ENCODE measurements at regions not wholly inside any gene's neighbourhood (a gene's known extent, or its start where the extent isn't known, plus 50 kb on each side); places are given as distances from the start of the nearest gene placed in this dataset.
"Not testable (repeated sequence)": the region's sequence is repeated elsewhere in the genome, so short reads cannot be mapped to it uniquely, and the experiment has no call there.

DNA sequence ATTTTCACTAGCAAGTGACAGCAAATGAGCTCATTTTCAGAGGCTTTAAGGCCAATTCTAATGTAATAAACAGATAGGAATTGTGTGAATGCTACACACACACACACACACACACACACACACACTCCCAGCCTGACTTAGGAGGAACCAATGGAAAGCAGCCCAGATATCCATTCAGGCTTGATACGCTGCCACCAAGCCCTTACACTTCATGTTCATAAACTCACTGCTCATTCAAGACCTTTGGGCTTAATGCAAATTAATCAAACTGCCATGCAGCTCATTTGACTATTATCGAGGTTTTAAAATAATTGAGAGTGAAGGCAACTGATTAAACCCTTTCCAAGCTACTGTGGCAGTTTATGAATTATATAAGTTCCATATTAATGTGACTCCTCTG is 298.9 kb upstream of the NCKAP5 start:
- 17 to 67% (median 29%) methylated on average over 1 to 2 of the region's 2 CpGs; no CpG with 5 or more reads in 5 of the 10 experiments for WGBS, 10 experiments
- in situ Hi-C loops (cut with MboI; ENCODE audit: low pct_unique_long_range_greater_than_20kb in 2 of 9, low sequenced_read_pairs in 9 of 9, unreplicated experiment in 9 of 9) = no loop called here

DNA sequence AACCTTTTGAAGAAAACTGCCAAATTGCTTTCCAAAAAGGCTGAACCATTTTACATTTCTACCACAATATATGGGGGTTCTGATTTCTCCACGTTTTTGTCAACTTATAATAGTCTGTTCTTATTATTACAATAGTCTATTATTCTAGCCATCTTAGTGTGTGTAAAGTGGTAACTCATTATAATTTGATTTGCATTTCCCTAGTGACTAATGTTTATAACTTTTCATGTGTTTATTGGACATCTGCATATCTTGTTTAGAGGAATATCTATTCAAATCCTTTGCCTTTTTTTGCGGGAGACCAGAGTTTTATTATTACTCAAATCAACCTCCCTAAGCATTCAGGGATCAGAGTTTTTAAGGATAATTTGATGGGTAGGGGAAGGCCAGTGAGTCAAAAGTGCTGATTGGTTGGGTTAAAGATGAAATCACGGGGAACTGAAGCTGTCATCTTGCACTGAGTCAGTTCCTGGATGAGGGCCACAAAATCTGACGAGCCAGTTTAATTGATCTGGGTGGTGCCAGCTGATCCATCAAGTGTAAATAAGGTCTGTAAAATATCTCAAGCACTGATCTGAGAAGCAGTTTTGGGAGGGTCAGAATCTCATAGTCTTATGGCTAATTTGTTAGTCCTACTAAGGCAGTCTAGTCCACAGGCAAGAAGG is 303.4 kb upstream of the NCKAP5 start:
- ATAC-seq (replicated peaks in 6 of 8) = peak in 2 of 8 experiments; percentile 89 to 95
- 16 to 86% (median 57%) methylated on average over 1 to 4 of the region's 4 CpGs; no CpG with 5 or more reads in 1 of the 10 experiments for WGBS, 10 experiments
- peaks cover 0 to 4% of the 10 kb centered on the region in 2 donors for H3K4me1 ChIP-seq (replicated peaks in 1 of 2)
- H3K27ac ChIP-seq = no peak overlapping the region
- in situ Hi-C loops (cut with MboI; ENCODE audit: low pct_unique_long_range_greater_than_20kb in 2 of 9, low sequenced_read_pairs in 9 of 9, unreplicated experiment in 9 of 9) = no loop called here
- no peak overlapping the region for H3K4me3 ChIP-seq

More for the DNA sequence above, 298.9 kb upstream of the NCKAP5 start:
- peaks cover 0 to 5% of the 10 kb centered on the region in 2 donors for H3K4me1 ChIP-seq (replicated peaks in 1 of 2)
- no peak overlapping the region for H3K27ac ChIP-seq
- H3K4me3 ChIP-seq = no peak overlapping the region
- peak in 3 of 8 experiments; percentile 22 to 53 (median 41) for ATAC-seq (replicated peaks in 6 of 8)

DNA sequence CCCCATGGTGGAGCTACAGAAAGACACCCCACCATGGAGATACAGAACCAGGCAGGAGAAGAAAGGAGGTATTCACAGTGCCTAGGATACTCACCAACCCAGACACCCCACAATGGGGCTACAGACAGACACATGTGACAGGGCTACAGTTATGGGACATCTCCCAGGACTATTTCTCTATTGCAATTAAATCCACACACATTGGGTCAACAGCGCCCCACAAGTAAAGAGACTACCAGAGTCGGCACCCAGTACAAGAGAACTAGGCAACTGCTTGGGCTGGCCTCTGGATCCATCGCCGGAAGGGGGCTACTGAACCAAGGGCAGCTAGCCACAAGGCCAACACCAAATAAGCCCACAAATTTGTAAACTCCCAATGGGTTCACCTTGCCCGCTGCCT is 310.1 kb upstream of the NCKAP5 start:
- no peak overlapping the region for H3K27ac ChIP-seq
- H3K4me1 ChIP-seq (replicated peaks in 1 of 2) = no peaks in the 10 kb centered on the region
- H3K4me3 ChIP-seq = no peak overlapping the region
- 48 to 100% (median 100%) methylated on average over 1 to 5 of the region's 5 CpGs; no CpG with 5 or more reads in 3 of the 10 experiments for WGBS, 10 experiments
- in situ Hi-C loops (cut with MboI; ENCODE audit: low pct_unique_long_range_greater_than_20kb in 2 of 9, low sequenced_read_pairs in 9 of 9, unreplicated experiment in 9 of 9) = loop anchor here in 3 of 9 experiments (25.0 kb wide), 5 partner anchors 234 to 559 kb away; no protein-coding TSS in a partner anchor
- no peak for ATAC-seq (replicated peaks in 6 of 8)

DNA sequence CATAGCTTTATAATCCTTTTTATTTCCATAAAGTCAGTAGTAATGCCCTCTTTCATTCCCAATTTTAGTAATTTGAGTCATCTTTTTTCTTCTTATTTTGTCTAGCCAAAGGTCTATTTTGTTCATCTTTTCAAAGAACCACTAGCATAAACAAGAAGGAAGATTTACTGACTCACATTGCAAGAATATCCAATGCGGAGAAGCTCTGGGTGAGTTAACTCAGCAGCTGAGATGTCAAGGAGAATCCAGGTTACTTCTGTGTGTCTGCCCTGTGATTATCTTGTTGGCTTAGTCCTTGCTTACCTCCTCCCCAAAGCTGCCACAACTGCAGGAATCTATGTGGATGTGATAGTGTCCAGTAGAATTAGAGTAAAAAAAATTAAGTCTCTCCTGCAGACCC is 311.4 kb upstream of the NCKAP5 start:
- in situ Hi-C loops (cut with MboI; ENCODE audit: low pct_unique_long_range_greater_than_20kb in 2 of 9, low sequenced_read_pairs in 9 of 9, unreplicated experiment in 9 of 9) = loop anchor here in 3 of 9 experiments (10.0 to 25.0 kb wide), 6 partner anchors 233 to 558 kb away; no protein-coding TSS in a partner anchor
- Histone ChIP-seq H3K27ac (no peak overlapping the region), H3K4me3 (no peak overlapping the region), H3K4me1 (replicated peaks in 1 of 2) (no peaks in the 10 kb centered on the region)
- no peak for ATAC-seq (replicated peaks in 6 of 8)
- 25 to 100% (median 100%) methylated on average over 1 of the region's 1 CpG; no CpG with 5 or more reads in 3 of the 10 experiments for WGBS, 10 experiments

DNA sequence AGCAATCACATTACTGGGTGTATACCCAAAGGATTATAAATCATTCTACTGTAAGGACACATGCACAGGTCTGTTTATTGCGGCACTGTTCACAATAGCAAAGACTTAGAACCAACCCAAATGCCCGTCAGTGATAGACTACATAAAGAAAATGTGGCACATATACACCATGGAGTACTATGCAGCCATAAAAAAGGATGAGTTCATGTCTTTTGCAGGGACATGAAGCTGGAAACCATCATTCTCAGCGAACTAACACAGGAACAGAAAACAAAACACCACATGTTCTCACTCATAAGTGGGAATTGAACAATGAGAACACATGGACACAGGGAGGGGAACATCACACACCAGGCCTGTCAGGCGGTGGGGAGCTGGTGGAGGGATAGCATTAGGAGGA is 313.9 kb upstream of the NCKAP5 start:
- in situ Hi-C loops (cut with MboI; ENCODE audit: low pct_unique_long_range_greater_than_20kb in 2 of 9, low sequenced_read_pairs in 9 of 9, unreplicated experiment in 9 of 9) = loop anchor here in 3 of 9 experiments (10.0 to 25.0 kb wide), 6 partner anchors 230 to 555 kb away; no protein-coding TSS in a partner anchor
- ATAC-seq (replicated peaks in 6 of 8) = not testable (repeated sequence)

DNA sequence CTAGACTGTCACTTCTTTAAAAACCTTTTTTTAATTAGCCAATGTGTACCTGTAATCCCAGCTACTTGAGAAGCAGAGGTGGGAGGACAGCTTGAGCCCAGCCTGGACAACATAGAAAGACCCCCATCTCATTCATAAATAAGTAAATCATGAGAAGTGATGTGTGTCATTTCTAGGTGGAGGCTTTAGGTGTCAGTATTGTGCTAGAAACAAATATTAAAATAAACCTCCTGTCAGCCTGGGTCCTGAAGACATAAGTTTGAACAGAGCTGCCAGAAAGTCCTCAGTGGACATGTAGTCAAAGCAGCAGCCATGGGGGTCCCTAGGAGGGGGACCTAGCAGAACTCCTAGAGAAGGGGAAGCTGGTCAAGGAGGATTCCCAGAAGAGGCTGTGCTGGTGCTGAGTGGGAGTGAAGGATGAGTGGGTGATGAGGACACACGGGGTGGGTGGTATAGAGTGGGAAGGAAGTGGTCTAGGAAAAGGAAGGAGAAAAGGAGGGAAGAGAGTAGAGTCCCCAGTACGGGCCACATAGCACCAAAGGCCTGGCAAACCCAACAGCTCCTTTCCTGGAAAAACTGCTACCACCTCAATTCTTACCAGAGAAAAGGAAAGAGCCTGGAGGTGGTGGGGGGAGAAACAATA is 316.6 kb upstream of the NCKAP5 start:
- H3K27ac ChIP-seq = no peak overlapping the region
- in situ Hi-C loops (cut with MboI; ENCODE audit: low pct_unique_long_range_greater_than_20kb in 2 of 9, low sequenced_read_pairs in 9 of 9, unreplicated experiment in 9 of 9) = loop anchor here in 3 of 9 experiments (10.0 to 25.0 kb wide), 6 partner anchors 227 to 552 kb away; no protein-coding TSS in a partner anchor
- ATAC-seq (replicated peaks in 6 of 8) = no peak
- no peak overlapping the region for H3K4me3 ChIP-seq
- 33 to 100% (median 68%) methylated on average over 1 to 2 of the region's 2 CpGs for WGBS, 10 experiments
- H3K4me1 ChIP-seq (replicated peaks in 1 of 2) = peaks cover 3 to 6% of the 10 kb centered on the region in 2 donors

More for the DNA sequence above, 313.9 kb upstream of the NCKAP5 start:
- not testable (repeated sequence) for H3K4me1 ChIP-seq (replicated peaks in 1 of 2); H3K4me3 ChIP-seq; H3K27ac ChIP-seq
- WGBS, 10 experiments = 30 to 100% (median 66%) methylated on average over 1 to 4 of the region's 4 CpGs

DNA sequence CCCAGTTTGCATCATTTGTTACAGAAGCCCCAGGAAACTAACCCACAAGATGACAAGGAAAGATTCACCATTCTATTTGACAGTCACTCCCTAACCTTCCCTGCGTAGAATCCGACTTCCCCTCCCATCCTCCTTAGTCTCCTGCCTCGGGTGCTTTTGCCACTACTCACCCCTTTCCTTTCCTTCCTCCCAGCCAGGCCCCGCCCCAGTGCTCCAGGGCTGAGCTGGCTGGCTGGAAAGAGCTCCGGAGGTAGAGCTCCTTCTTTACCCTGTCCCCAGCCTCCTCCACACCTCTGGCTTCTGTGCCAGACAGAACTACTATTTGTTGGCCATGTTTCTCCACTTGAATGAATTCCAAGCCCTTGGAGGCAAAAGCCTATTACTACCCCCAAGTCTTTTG is 317.6 kb upstream of the NCKAP5 start:
- no peak overlapping the region for H3K4me3 ChIP-seq
- WGBS, 10 experiments = 0 to 90% (median 54%) methylated on average over 1 to 5 of the region's 5 CpGs; no CpG with 5 or more reads in 4 of the 10 experiments
- H3K4me1 ChIP-seq (replicated peaks in 1 of 2) = peaks cover 3 to 6% of the 10 kb centered on the region in 2 donors
- no peak overlapping the region for H3K27ac ChIP-seq
- in situ Hi-C loops (cut with MboI; ENCODE audit: low pct_unique_long_range_greater_than_20kb in 2 of 9, low sequenced_read_pairs in 9 of 9, unreplicated experiment in 9 of 9) = loop anchor here in 3 of 9 experiments (10.0 to 25.0 kb wide), 6 partner anchors 226 to 551 kb away; no protein-coding TSS in a partner anchor
- ATAC-seq (replicated peaks in 6 of 8) = peak in 1 of 8 experiments; percentile 4

DNA sequence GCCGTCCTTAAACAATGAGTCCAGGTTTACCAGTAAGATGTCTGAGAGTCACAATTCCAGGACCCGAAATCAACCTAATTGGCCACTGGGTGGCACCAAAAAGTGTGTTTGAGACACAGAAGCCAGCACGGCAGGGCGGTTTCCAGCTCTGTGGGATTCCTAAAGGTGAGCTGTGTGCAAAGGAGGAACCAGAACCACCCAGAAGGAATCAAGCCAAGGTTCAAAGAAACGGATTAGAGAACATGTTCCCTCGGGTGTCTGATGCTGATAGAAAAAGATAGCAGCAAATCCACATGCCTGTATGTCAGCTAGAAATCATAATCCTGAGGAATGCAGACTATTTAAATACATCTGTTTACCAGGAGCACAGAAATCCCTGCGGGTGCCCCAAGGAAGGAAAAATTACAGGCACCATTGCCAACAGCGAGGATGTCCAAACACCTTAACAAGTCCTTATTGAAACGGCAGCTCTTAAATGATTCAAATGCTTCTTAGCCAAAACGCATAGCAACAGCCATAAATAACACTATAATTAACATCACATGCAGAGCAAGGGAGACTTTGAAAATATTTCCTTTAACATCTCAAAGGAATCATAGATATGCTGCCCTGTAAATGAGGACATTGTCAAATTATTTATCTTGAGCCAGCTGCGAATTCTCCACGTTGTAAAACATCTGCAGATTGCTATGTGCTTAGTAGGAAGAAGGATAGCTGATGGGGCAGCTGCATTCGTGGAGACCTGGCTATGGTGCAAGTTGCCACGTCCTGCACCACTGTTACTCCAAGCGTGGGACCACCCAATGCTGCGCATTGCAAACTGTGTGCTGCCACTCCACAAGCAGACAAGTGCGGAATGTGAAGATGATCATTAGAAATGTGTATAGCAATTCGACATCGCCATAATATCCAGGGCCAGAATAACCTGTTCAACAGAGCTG is 318.7 kb upstream of the NCKAP5 start:
- Histone ChIP-seq H3K4me1 (replicated peaks in 1 of 2) (peaks cover 3 to 6% of the 10 kb centered on the region in 2 donors), H3K4me3 (no peak overlapping the region), H3K27ac (no peak overlapping the region)
- WGBS, 10 experiments = 0 to 59% (median 31%) methylated on average over 1 to 15 of the region's 19 CpGs
- in situ Hi-C loops (cut with MboI; ENCODE audit: low pct_unique_long_range_greater_than_20kb in 2 of 9, low sequenced_read_pairs in 9 of 9, unreplicated experiment in 9 of 9) = loop anchor here in 3 of 9 experiments (10.0 to 25.0 kb wide), 6 partner anchors 225 to 550 kb away; no protein-coding TSS in a partner anchor
- peak; percentile 50 to 88 (median 77) for ATAC-seq (replicated peaks in 6 of 8)

DNA sequence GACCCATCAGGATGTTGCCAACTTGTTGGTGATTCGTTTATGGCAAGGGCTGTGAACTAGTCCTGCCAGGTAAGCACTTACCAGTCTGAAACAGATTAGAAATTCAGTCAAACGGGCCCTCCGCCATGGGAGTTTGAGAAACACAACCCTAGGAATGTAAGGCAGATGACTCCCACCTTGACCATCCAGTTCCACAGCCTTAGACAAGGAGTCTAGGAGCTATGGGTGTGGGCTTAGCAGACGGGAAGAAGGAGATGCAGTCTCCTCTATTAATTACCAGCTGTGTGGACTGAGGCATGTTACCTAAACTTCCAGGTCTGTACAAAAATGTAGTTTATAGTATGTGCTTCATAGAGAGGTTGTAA is 319.4 kb upstream of the NCKAP5 start:
- Histone ChIP-seq H3K4me1 (replicated peaks in 1 of 2) (peaks cover 3 to 6% of the 10 kb centered on the region in 2 donors), H3K27ac (no peak overlapping the region), H3K4me3 (no peak overlapping the region)
- no peak for ATAC-seq (replicated peaks in 6 of 8)
- in situ Hi-C loops (cut with MboI; ENCODE audit: low pct_unique_long_range_greater_than_20kb in 2 of 9, low sequenced_read_pairs in 9 of 9, unreplicated experiment in 9 of 9) = loop anchor here in 3 of 9 experiments (10.0 to 25.0 kb wide), 6 partner anchors 225 to 550 kb away; no protein-coding TSS in a partner anchor
- WGBS, 10 experiments = 40 to 100% (median 77%) methylated on average over 1 to 3 of the region's 4 CpGs; no CpG with 5 or more reads in 4 of the 10 experiments

DNA sequence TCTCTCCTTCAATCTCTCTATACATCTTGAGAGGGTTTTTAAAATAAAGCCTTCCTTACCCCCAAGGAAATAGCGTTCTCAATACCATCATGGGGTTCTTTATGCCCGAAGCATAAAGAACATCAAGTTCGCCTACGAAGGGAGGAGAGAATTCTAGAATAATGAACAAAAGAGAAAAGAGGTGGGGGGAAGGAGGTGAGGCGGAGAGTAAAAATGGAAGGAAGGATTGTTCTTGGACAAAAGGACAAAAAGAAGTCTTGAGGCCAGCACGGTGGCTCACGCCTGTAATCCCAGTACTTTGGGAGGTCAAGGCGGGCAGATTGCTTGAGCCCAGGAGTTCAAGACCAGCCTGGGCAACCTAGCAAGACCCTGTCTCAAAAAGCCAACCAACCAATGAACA is 319.8 kb upstream of the NCKAP5 start:
- WGBS, 10 experiments = 75 to 100% (median 91%) methylated on average over 2 to 8 of the region's 8 CpGs
- in situ Hi-C loops (cut with MboI; ENCODE audit: low pct_unique_long_range_greater_than_20kb in 2 of 9, low sequenced_read_pairs in 9 of 9, unreplicated experiment in 9 of 9) = loop anchor here in 3 of 9 experiments (10.0 to 25.0 kb wide), 6 partner anchors 224 to 549 kb away; no protein-coding TSS in a partner anchor
- Histone ChIP-seq H3K4me1 (replicated peaks in 1 of 2) (peaks cover 3 to 6% of the 10 kb centered on the region in 2 donors), H3K4me3 (no peak overlapping the region), H3K27ac (no peak overlapping the region)
- no peak for ATAC-seq (replicated peaks in 6 of 8)

DNA sequence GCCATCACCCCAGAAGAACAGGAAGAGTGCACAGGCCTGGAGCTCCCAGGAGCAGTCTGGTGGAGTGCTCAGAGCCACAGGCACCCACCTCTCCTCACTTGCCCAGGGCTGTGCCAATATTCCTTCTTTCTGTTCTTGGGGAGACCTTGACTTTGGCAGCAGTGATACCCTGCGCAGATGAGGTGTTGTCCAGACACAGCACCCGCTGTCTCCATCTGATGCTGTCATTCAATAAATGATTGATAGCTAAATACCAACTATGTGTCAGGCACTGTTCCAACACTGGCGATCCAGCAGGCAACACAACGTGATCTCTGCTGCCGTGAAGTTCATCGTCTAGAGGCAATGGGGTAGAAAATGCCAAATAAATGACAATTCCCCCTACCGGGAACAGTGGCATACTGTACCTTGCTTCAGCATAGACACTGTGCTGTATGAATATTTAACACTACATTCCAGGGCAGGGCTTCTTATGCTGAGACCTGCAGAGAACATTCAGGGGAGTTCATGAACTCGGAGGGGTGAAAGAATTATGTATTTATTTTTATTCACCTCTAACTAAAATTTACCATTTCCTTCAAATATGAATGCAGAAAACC is 320.5 kb upstream of the NCKAP5 start:
- peak in 3 of 8 experiments; percentile 33 to 75 (median 47) for ATAC-seq (replicated peaks in 6 of 8)
- peaks cover 3 to 6% of the 10 kb centered on the region in 2 donors for H3K4me1 ChIP-seq (replicated peaks in 1 of 2)
- in situ Hi-C loops (cut with MboI; ENCODE audit: low pct_unique_long_range_greater_than_20kb in 2 of 9, low sequenced_read_pairs in 9 of 9, unreplicated experiment in 9 of 9) = loop anchor here in 3 of 9 experiments (10.0 to 25.0 kb wide), 6 partner anchors 224 to 549 kb away; no protein-coding TSS in a partner anchor
- no peak overlapping the region for H3K27ac ChIP-seq
- H3K4me3 ChIP-seq = no peak overlapping the region
- WGBS, 10 experiments = 0 to 97% (median 75%) methylated on average over 1 to 8 of the region's 8 CpGs; no CpG with 5 or more reads in 4 of the 10 experiments

Data from motor neuron (in vitro differentiated cells).